HL-60 (cell line): ENCODE measurements at regions not wholly inside any gene's neighbourhood (a gene's known extent, or its start where the extent isn't known, plus 50 kb on each side); places are given as distances from the start of the nearest gene placed in this dataset.

Experiments
- DNase-seq, 2 experiments: peaks; one replicate each; pipeline ENCODE4 v3.0.0-alpha.2; 2010 to 2020; ENCODE audit warnings: low read depth in 1 of 2, low spot score in 1 of 2
- H3K27ac ChIP-seq: fragments of 250-450 bp; sonication (Bioruptor Pico); replicated peaks from 2 replicates; pipeline ENCODE4 v1.5.1; 2020; ENCODE audit warnings: mild to moderate bottlenecking, moderate library complexity
- H3K27me3 ChIP-seq: fragments of 250-450 bp; sonication (Bioruptor Pico); 2 replicates; pipeline ENCODE4 v1.5.1; 2021; ENCODE audit warnings: mild to moderate bottlenecking, moderate library complexity; ENCODE audit not compliant: insufficient read depth, poor library complexity, severe bottlenecking
- H3K4me3 ChIP-seq: replicated peaks from 2 replicates; pipeline ENCODE4 v1.5.1; 2011; ENCODE audit warnings: mild to moderate bottlenecking, control low read depth, low read length; ENCODE audit not compliant: insufficient read depth
- GABPA ChIP-seq: IDR thresholded peaks from 2 replicates; pipeline ENCODE4 v1.6.1; 2012; ENCODE audit warnings: low read depth
- POLR2AphosphoS5 ChIP-seq: IDR thresholded peaks from 2 replicates; pipeline ENCODE4 v1.6.1; 2012; ENCODE audit warnings: low read depth
- SPI1 ChIP-seq: IDR thresholded peaks from 2 replicates; pipeline ENCODE4 v1.6.1; 2012; ENCODE audit warnings: low read depth, mild to moderate bottlenecking, borderline replicate concordance
- TF ChIP-seq, protein P1 (sequence below): IDR thresholded peaks from one replicate; pipeline ENCODE4 v1.5.1; 2011; ENCODE audit warnings: low read length, control low read depth, inconsistent platforms; ENCODE audit not compliant: insufficient read depth
- TF ChIP-seq, protein P2 (sequence below): IDR thresholded peaks from 2 replicates; pipeline ENCODE4 v1.6.1; 2012; ENCODE audit warnings: low read depth; ENCODE audit not compliant: insufficient replicate concordance

DNA sequence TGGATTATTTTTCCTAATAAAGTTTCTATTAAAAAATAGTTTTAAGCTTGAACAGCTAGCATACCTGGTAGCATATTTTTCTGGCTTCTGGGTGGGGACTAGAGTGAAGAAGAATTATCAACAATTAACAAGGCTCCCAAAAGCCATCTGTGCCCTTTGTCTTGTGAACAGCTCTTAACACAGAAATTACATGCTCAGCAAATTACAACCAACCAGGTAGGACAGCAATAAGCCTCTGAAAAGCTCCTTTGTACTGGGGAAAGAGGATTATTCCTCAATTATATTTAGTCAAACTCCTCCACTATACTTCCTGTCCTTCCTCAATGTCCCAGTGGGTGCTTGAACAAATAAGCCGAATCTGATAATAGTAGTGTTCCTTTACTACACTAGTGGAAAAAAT lies 162.8 kb downstream of the RAB38 start:
- TF ChIP-seq, protein P1, sequence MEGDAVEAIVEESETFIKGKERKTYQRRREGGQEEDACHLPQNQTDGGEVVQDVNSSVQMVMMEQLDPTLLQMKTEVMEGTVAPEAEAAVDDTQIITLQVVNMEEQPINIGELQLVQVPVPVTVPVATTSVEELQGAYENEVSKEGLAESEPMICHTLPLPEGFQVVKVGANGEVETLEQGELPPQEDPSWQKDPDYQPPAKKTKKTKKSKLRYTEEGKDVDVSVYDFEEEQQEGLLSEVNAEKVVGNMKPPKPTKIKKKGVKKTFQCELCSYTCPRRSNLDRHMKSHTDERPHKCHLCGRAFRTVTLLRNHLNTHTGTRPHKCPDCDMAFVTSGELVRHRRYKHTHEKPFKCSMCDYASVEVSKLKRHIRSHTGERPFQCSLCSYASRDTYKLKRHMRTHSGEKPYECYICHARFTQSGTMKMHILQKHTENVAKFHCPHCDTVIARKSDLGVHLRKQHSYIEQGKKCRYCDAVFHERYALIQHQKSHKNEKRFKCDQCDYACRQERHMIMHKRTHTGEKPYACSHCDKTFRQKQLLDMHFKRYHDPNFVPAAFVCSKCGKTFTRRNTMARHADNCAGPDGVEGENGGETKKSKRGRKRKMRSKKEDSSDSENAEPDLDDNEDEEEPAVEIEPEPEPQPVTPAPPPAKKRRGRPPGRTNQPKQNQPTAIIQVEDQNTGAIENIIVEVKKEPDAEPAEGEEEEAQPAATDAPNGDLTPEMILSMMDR: no peak
- TF ChIP-seq SPI1: no peak
- TF ChIP-seq, protein P2, sequence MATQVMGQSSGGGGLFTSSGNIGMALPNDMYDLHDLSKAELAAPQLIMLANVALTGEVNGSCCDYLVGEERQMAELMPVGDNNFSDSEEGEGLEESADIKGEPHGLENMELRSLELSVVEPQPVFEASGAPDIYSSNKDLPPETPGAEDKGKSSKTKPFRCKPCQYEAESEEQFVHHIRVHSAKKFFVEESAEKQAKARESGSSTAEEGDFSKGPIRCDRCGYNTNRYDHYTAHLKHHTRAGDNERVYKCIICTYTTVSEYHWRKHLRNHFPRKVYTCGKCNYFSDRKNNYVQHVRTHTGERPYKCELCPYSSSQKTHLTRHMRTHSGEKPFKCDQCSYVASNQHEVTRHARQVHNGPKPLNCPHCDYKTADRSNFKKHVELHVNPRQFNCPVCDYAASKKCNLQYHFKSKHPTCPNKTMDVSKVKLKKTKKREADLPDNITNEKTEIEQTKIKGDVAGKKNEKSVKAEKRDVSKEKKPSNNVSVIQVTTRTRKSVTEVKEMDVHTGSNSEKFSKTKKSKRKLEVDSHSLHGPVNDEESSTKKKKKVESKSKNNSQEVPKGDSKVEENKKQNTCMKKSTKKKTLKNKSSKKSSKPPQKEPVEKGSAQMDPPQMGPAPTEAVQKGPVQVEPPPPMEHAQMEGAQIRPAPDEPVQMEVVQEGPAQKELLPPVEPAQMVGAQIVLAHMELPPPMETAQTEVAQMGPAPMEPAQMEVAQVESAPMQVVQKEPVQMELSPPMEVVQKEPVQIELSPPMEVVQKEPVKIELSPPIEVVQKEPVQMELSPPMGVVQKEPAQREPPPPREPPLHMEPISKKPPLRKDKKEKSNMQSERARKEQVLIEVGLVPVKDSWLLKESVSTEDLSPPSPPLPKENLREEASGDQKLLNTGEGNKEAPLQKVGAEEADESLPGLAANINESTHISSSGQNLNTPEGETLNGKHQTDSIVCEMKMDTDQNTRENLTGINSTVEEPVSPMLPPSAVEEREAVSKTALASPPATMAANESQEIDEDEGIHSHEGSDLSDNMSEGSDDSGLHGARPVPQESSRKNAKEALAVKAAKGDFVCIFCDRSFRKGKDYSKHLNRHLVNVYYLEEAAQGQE: no peak
- TF ChIP-seq GABPA: no peak
- TF ChIP-seq POLR2AphosphoS5: no peak
- H3K4me3 ChIP-seq: no peak overlapping the region
- H3K27ac ChIP-seq: no peak overlapping the region
- no peak for DNase-seq
- no peaks in the 10 kb centered on the region for H3K27me3 ChIP-seq

GRCh38 chr11:87976009-87976408 lies 199.2 kb downstream of the RAB38 start:
- H3K27me3 ChIP-seq: no peaks in the 10 kb centered on the region
- DNase-seq: no peak
- TF ChIP-seq GABPA (no peak), POLR2AphosphoS5 (no peak), SPI1 (no peak)
- TF ChIP-seq, protein P2: no peak
- TF ChIP-seq, protein P1: no peak
- no peak overlapping the region for H3K27ac ChIP-seq
- H3K4me3 ChIP-seq: no peak overlapping the region

GRCh38 chr11:87974797-87975196 lies 200.4 kb downstream of the RAB38 start:
- DNase-seq: no peak
- Histone ChIP-seq H3K27ac (no peak overlapping the region), H3K27me3 (no peaks in the 10 kb centered on the region), H3K4me3 (no peak overlapping the region)
- TF ChIP-seq, protein P1: no peak
- TF ChIP-seq POLR2AphosphoS5 (no peak), SPI1 (no peak), GABPA (no peak)
- TF ChIP-seq, protein P2: no peak
